Neural cell (in vitro differentiated cells): ENCODE measurements at regions not wholly inside any gene's neighbourhood (a gene's known extent, or its start where the extent isn't known, plus 50 kb on each side); places are given as distances from the start of the nearest gene placed in this dataset.

ENCODE experiments used
- H2AFZ ChIP-seq: fragments of 200-600, 300-800 bp; sonication (generic), shearing (Covaris generic); 2 replicates; pipeline ENCODE4 v1.6.0; 2014; ENCODE audit warnings: low read depth, mild to moderate bottlenecking, antibody characterized with exemption, low read length, moderate library complexity
- H3F3A ChIP-seq: fragments of 200-600 bp; shearing (Covaris generic); 2 replicates; pipeline ENCODE4 v1.6.1; 2016; ENCODE audit warnings: mild to moderate bottlenecking, moderate library complexity, mixed read lengths, antibody characterized with exemption, low read length; ENCODE audit not compliant: insufficient read depth, poor library complexity, severe bottlenecking
- H3K27ac ChIP-seq: fragments of 200-600, 300-800 bp; sonication (generic), shearing (Covaris generic); 2 replicates; pipeline ENCODE4 v1.5.1; 2014; ENCODE audit warnings: mild to moderate bottlenecking, low read length, moderate library complexity
- H3K27me3 ChIP-seq: fragments of 300-800, 200-600 bp; sonication (generic), shearing (Covaris generic); 2 replicates; pipeline ENCODE4 v1.6.0; 2014; ENCODE audit warnings: mild to moderate bottlenecking, low read depth, low read length, moderate library complexity; ENCODE audit not compliant: insufficient read depth
- H3K36me3 ChIP-seq: fragments of 300-800, 200-600 bp; sonication (generic), shearing (Covaris generic); 2 replicates; pipeline ENCODE4 v1.5.1; 2014; ENCODE audit warnings: mild to moderate bottlenecking, antibody characterized with exemption, low read length, moderate library complexity; ENCODE audit not compliant: insufficient read depth
- H3K4me2 ChIP-seq: fragments of 300-800, 200-600 bp; sonication (generic), shearing (Covaris generic); 2 replicates; pipeline ENCODE4 v1.6.0; 2014; ENCODE audit warnings: mild to moderate bottlenecking, low read length
- H3K4me3 ChIP-seq: fragments of 300-800, 200-600 bp; sonication (generic), shearing (Covaris generic); 2 replicates; pipeline ENCODE4 v1.5.1; 2014; ENCODE audit warnings: mild to moderate bottlenecking, low read length, moderate library complexity
- H3K79me2 ChIP-seq: fragments of 200-600 bp; shearing (Covaris generic); replicated peaks from 2 replicates; pipeline ENCODE4 v1.6.0; 2014; ENCODE audit warnings: mild to moderate bottlenecking, low read length, moderate library complexity; ENCODE audit not compliant: insufficient read depth
- H3K9ac ChIP-seq: fragments of 300-800, 200-600 bp; sonication (generic), shearing (Covaris generic); 2 replicates; pipeline ENCODE4 v1.6.1; 2016; ENCODE audit warnings: mild to moderate bottlenecking, low read length, mixed read lengths
- H3K9me2 ChIP-seq: fragments of 200-600 bp; shearing (Covaris generic); 2 replicates; pipeline ENCODE4 v1.6.1; 2016; ENCODE audit warnings: mild to moderate bottlenecking, low read length, mixed read lengths; ENCODE audit not compliant: insufficient read depth
- H3K9me3 ChIP-seq: fragments of 200-600, 300-800 bp; sonication (generic), shearing (Covaris generic); 2 replicates; pipeline ENCODE4 v1.6.1; 2016; ENCODE audit warnings: mild to moderate bottlenecking, mixed run types, low read length, moderate library complexity, mixed read lengths
- H4K20me1 ChIP-seq: fragments of 200-600 bp; shearing (Covaris generic); 2 replicates; pipeline ENCODE4 v1.6.1; 2016; ENCODE audit warnings: mild to moderate bottlenecking, mixed run types; ENCODE audit not compliant: insufficient read depth
- CTCF ChIP-seq: fragments of 450-650 bp; IDR thresholded peaks from 2 replicates; pipeline ENCODE4 v1.5.1; 2014; ENCODE audit warnings: antibody characterized with exemption, mild to moderate bottlenecking, moderate library complexity; ENCODE audit not compliant: poor library complexity, severe bottlenecking
- EP300 ChIP-seq: fragments of 450-650 bp; conservative IDR thresholded peaks from 2 replicates; pipeline ENCODE4 v1.6.1; 2014; ENCODE audit warnings: antibody characterized with exemption, mild to moderate bottlenecking, moderate library complexity; ENCODE audit not compliant: poor library complexity, severe bottlenecking
- EZH2 ChIP-seq: fragments of 200-600, 300-800 bp; shearing (Covaris generic), sonication (generic); IDR thresholded peaks from 2 replicates; pipeline ENCODE4 v1.6.1; 2014; ENCODE audit warnings: antibody characterized with exemption, low read length, borderline replicate concordance, mild to moderate bottlenecking; ENCODE audit not compliant: insufficient read depth, poor library complexity, severe bottlenecking
- MXI1 ChIP-seq: fragments of 450-650 bp; conservative IDR thresholded peaks from 2 replicates; pipeline ENCODE4 v1.6.1; 2014; ENCODE audit warnings: antibody characterized with exemption, mild to moderate bottlenecking; ENCODE audit not compliant: poor library complexity, severe bottlenecking
- POLR2AphosphoS5 ChIP-seq: IDR thresholded peaks from 2 replicates; pipeline ENCODE4 v1.6.1; 2012
- RAD21 ChIP-seq: fragments of 450-650 bp; conservative IDR thresholded peaks from 2 replicates; pipeline ENCODE4 v1.6.1; 2014; ENCODE audit warnings: antibody characterized with exemption, mild to moderate bottlenecking, moderate library complexity
- REST ChIP-seq: IDR thresholded peaks from 2 replicates; pipeline ENCODE4 v1.6.1; 2012; ENCODE audit warnings: borderline replicate concordance
- SMC3 ChIP-seq: fragments of 450-650 bp; conservative IDR thresholded peaks from 2 replicates; pipeline ENCODE4 v1.6.1; 2014; ENCODE audit warnings: antibody characterized with exemption, mild to moderate bottlenecking, moderate library complexity; ENCODE audit not compliant: poor library complexity
- TAF1 ChIP-seq: IDR thresholded peaks from 2 replicates; pipeline ENCODE4 v1.6.1; 2012; ENCODE audit warnings: low read depth

GRCh38 chrX:95903975-95904374, 780.7 kb upstream of the DIAPH2 start:
- no peaks in the 10 kb centered on the region for H3K36me3 ChIP-seq
- no peaks in the 10 kb centered on the region for H4K20me1 ChIP-seq
- no peak overlapping the region for H3K4me3 ChIP-seq
- no peaks in the 10 kb centered on the region for H3K79me2 ChIP-seq
- TF ChIP-seq POLR2AphosphoS5 (no peak), TAF1 (no peak), MXI1 (no peak), CTCF (no peak), RAD21 (no peak), EZH2 (no peak), REST (no peak), SMC3 (no peak), EP300 (no peak)
- H2AFZ ChIP-seq, result no peak overlapping the region
- no peak overlapping the region for H3K4me2 ChIP-seq
- H3K27ac ChIP-seq, result no peak overlapping the region
- no peaks in the 10 kb centered on the region for H3K27me3 ChIP-seq
- no peaks in the 10 kb centered on the region for H3K9me3 ChIP-seq
- H3F3A ChIP-seq, result no peaks in the 10 kb centered on the region
- H3K9ac ChIP-seq, result no peak overlapping the region
- no peaks in the 10 kb centered on the region for H3K9me2 ChIP-seq

- Histone ChIP-seq H4K20me1 (no peaks in the 10 kb centered on the region), H3K79me2 (no peaks in the 10 kb centered on the region), H3K9me3 (no peaks in the 10 kb centered on the region), H3F3A (no peaks in the 10 kb centered on the region), H3K9ac (no peak overlapping the region), H3K9me2 (no peaks in the 10 kb centered on the region), H3K4me3 (no peak overlapping the region), H3K27me3 (no peaks in the 10 kb centered on the region), H3K4me2 (no peak overlapping the region), H2AFZ (no peak overlapping the region), H3K27ac (no peak overlapping the region), H3K36me3 (no peaks in the 10 kb centered on the region)
- TF ChIP-seq TAF1 (no peak), RAD21 (no peak), REST (no peak), EZH2 (no peak), MXI1 (no peak), POLR2AphosphoS5 (no peak), EP300 (no peak), SMC3 (no peak), CTCF (no peak)
These were observed 777.6 kb upstream of the DIAPH2 start for GRCh38 chrX:95907081-95907480.
